Uterus (tissue), 2 donors: ENCODE measurements at regions not wholly inside any gene's neighbourhood (a gene's known extent, or its start where the extent isn't known, plus 50 kb on each side); places are given as distances from the start of the nearest gene placed in this dataset.

ENCODE experiments used
- CTCF ChIP-seq, 4 experiments: fragments of 200-600 bp in 2 of 4; fragments of 450-650 bp in 2 of 4; sonication (generic) in 2 of 4; IDR thresholded peaks; one replicate each; pipeline ENCODE4 v1.5.1; 2016 to 2019; ENCODE audit warnings: antibody characterized with exemption in 4 of 4, mild to moderate bottlenecking in 2 of 4, moderate library complexity in 1 of 4
- POLR2A ChIP-seq, 2 donors: fragments of 450-650 bp; IDR thresholded peaks; one replicate each; pipeline ENCODE4 v1.6.1; 2016; ENCODE audit warnings: antibody characterized with exemption in 2 of 2, mild to moderate bottlenecking in 1 of 2, moderate library complexity in 1 of 2

GRCh38 chr10:78470267-78471103, 436.8 kb downstream of the RPS24 start:
- TF ChIP-seq CTCF (IDR thresholded peaks at IDR 0.05): no peak
- no peak for TF ChIP-seq POLR2A (IDR thresholded peaks at IDR 0.05)
